Neural cell (in vitro differentiated cells): ENCODE measurements at regions not wholly inside any gene's neighbourhood (a gene's known extent, or its start where the extent isn't known, plus 50 kb on each side); places are given as distances from the start of the nearest gene placed in this dataset.

Source experiments
- CTCF ChIP-seq: fragments of 450-650 bp; IDR thresholded peaks from 2 replicates; pipeline ENCODE4 v1.5.1; 2014; ENCODE audit warnings: antibody characterized with exemption, mild to moderate bottlenecking, moderate library complexity; ENCODE audit not compliant: poor library complexity, severe bottlenecking
- EP300 ChIP-seq: fragments of 450-650 bp; conservative IDR thresholded peaks from 2 replicates; pipeline ENCODE4 v1.6.1; 2014; ENCODE audit warnings: antibody characterized with exemption, mild to moderate bottlenecking, moderate library complexity; ENCODE audit not compliant: poor library complexity, severe bottlenecking
- POLR2AphosphoS5 ChIP-seq: IDR thresholded peaks from 2 replicates; pipeline ENCODE4 v1.6.1; 2012

DNA sequence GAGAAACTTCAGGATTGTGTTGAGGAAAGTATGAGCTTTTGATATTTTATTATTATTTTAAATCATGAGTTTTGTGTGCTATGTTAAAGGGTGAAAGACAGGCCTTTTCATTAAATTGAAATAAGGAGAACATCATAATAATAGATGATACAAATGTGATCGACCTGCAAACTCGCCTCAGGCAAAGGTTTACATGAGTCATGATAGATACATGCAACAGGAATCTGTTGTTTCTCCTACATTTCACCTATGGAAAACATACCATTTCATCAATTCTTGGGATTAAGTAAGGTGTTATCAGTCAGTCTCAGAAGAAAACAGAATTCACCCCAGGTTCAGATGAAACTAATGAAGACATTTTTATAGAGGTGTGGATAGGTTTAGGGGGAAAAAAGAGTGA, 1992.5 kb upstream of the PIK3C3 start:
- TF ChIP-seq CTCF (no peak), EP300 (no peak), POLR2AphosphoS5 (no peak)
